Breast epithelium (tissue), 3 donors: ENCODE measurements at regions not wholly inside any gene's neighbourhood (a gene's known extent, or its start where the extent isn't known, plus 50 kb on each side); places are given as distances from the start of the nearest gene placed in this dataset.

Experiments used
- POLR2A ChIP-seq: fragments of 450-650 bp; IDR thresholded peaks from one replicate; pipeline ENCODE4 v1.6.1; 2016; ENCODE audit warnings: antibody characterized with exemption, mild to moderate bottlenecking, moderate library complexity
- POLR2AphosphoS5 ChIP-seq, 3 donors: sonication (generic); formaldehyde crosslinking; IDR thresholded peaks; one replicate each; pipeline ENCODE4 v1.6.1; 2017; ENCODE audit warnings: antibody characterized with exemption in 3 of 3
- TF ChIP-seq, protein P1 (sequence below), 3 donors: fragments of 450-650 bp; IDR thresholded peaks; one replicate each; pipeline ENCODE4 v1.5.1; 2016 to 2017; ENCODE audit warnings: antibody characterized with exemption in 3 of 3, mild to moderate bottlenecking in 3 of 3, moderate library complexity in 3 of 3

DNA sequence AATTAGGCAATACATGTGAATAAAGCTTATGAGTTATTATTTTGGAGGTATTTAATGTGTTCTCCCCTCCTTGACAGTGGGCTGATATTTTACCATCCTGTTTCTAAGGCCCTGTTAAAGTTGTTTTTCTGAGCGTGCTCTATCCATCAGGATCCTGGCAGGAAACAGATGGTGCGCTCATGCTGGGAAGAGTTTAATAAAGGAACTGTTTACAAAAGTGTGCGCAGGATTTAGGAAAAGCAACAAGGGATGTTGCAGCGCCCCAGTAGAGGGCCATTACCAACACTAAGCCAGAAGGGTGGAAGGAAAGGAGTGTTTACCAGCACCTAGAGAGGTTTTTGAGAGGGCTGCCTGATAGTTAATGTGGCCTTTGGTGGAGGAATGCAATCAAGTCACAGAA, 374.5 kb downstream of the KCNRG start:
- TF ChIP-seq, protein P1, sequence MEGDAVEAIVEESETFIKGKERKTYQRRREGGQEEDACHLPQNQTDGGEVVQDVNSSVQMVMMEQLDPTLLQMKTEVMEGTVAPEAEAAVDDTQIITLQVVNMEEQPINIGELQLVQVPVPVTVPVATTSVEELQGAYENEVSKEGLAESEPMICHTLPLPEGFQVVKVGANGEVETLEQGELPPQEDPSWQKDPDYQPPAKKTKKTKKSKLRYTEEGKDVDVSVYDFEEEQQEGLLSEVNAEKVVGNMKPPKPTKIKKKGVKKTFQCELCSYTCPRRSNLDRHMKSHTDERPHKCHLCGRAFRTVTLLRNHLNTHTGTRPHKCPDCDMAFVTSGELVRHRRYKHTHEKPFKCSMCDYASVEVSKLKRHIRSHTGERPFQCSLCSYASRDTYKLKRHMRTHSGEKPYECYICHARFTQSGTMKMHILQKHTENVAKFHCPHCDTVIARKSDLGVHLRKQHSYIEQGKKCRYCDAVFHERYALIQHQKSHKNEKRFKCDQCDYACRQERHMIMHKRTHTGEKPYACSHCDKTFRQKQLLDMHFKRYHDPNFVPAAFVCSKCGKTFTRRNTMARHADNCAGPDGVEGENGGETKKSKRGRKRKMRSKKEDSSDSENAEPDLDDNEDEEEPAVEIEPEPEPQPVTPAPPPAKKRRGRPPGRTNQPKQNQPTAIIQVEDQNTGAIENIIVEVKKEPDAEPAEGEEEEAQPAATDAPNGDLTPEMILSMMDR (IDR thresholded peaks at IDR 0.05), result no peak
- TF ChIP-seq POLR2A, result no peak
- no peak for TF ChIP-seq POLR2AphosphoS5 (IDR thresholded peaks at IDR 0.05)
